ENCODE measurements at regions not wholly inside any gene's neighbourhood (a gene's known extent, or its start where the extent isn't known, plus 50 kb on each side); places are given as distances from the start of the nearest gene placed in this dataset.
"Not testable (repeated sequence)": the region's sequence is repeated elsewhere in the genome, so short reads cannot be mapped to it uniquely, and the experiment has no call there.

DNA sequence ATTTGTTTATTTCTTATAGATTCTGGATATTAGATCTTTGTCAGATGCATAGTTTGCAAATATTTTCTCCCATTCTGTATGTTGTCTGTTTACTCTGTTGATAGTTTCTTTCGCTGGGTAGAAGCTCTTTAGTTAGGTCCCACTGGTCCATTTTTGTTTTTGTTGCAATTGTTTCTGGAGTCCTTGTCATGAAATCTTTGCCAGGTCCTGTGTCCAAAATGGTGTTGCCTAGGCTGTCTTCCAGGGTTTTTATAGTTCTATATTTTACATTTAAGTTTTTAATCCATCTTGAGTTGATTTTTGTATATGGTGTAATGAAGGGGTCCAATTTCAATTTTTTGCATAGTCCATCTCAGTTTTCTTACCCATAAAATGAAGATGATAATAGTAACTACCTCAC lies 173.9 kb upstream of the NT5E start:
- POLR2A ChIA-PET (ENCODE audit: unreplicated experiment); in situ Hi-C loops (cut with MboI; ENCODE audit: low sequenced_read_pairs): not testable (repeated sequence)
- WGBS, 2 experiments (ENCODE audit: extremely low coverage in 2 of 2, insufficient read length in 1 of 2), result no CpG with 5 or more reads among the region's 1 CpG

More for the DNA sequence above, 173.9 kb upstream of the NT5E start:
- H4K91ac ChIP-seq (ENCODE audit: insufficient read depth, low read depth, low read length); H3K36me3 ChIP-seq (ENCODE audit: control insufficient read depth, insufficient read depth, low read length); H3K9me3 ChIP-seq (ENCODE audit: control insufficient read depth, insufficient read depth, low read length); H2BK120ac ChIP-seq (ENCODE audit: low read depth, low read length); H2AK9ac ChIP-seq (replicated peaks; ENCODE audit: low read depth, low read length, poor library complexity); H2BK15ac ChIP-seq (ENCODE audit: low read depth, low read length); H3K9me1 ChIP-seq (ENCODE audit: insufficient read depth, low read length); H2AK5ac ChIP-seq (ENCODE audit: low read depth, low read length); H3K27ac ChIP-seq (ENCODE audit: insufficient read depth, low read length); H2BK5ac ChIP-seq (ENCODE audit: low read depth, low read length, poor library complexity, severe bottlenecking); H3K14ac ChIP-seq (replicated peaks; ENCODE audit: low read depth, low read length); H3K4me1 ChIP-seq (ENCODE audit: control insufficient read depth, insufficient read depth, low read length); H3K4me2 ChIP-seq (ENCODE audit: low read depth, low read length); H3K27me3 ChIP-seq (ENCODE audit: control insufficient read depth, insufficient read depth, low read length); H3K79me1 ChIP-seq (ENCODE audit: low read depth in 1 of 2, low read length in 2 of 2); H2BK20ac ChIP-seq (ENCODE audit: low read depth, low read length); H3K18ac ChIP-seq (ENCODE audit: low read depth, low read length); BruUV-seq (replicated peaks); DNase-seq; H3K56ac ChIP-seq (ENCODE audit: extremely low read depth, insufficient read depth, low read length); H4K5ac ChIP-seq (ENCODE audit: low read depth, low read length); H2AFZ ChIP-seq (replicated peaks; ENCODE audit: low read length, poor library complexity); H4K8ac ChIP-seq (ENCODE audit: low read depth in 2 of 2, low read length in 2 of 2); H3K4me3 ChIP-seq (ENCODE audit: insufficient read depth, low read depth, low read length); H4K20me1 ChIP-seq (ENCODE audit: insufficient read depth, low read length); CTCF ChIA-PET; H3K23ac ChIP-seq (ENCODE audit: low read depth, low read length); H3K4ac ChIP-seq (ENCODE audit: low read depth, low read length); ATAC-seq (ENCODE audit: low read depth); intact Hi-C loops (cut with micrococcal nuclease); dilution Hi-C loops (cut with HindIII; ENCODE audit: low sequenced_read_pairs, unreplicated experiment); H3K9ac ChIP-seq (ENCODE audit: low read depth, low read length): not testable (repeated sequence)

All from IMR-90 (cell line).